SJCRH30 (cell line): ENCODE measurements at regions not wholly inside any gene's neighbourhood (a gene's known extent, or its start where the extent isn't known, plus 50 kb on each side); places are given as distances from the start of the nearest gene placed in this dataset.

ENCODE experiments used
- DNase-seq, 2 experiments: peaks; one replicate each; pipeline ENCODE4 v3.0.0-alpha.2; 2015 to 2020
- H3K27ac ChIP-seq: fragments of 250-450 bp; sonication (Bioruptor Pico); 2 replicates; pipeline ENCODE4 v1.5.1; 2020; ENCODE audit warnings: mild to moderate bottlenecking, moderate library complexity
- H3K27me3 ChIP-seq: fragments of 250-450 bp; sonication (Bioruptor Pico); 2 replicates; pipeline ENCODE4 v1.5.1; 2020; ENCODE audit warnings: mild to moderate bottlenecking, moderate library complexity
- H3K36me3 ChIP-seq: fragments of 250-450 bp; sonication (Bioruptor Pico); 2 replicates; pipeline ENCODE4 v1.5.1; 2020; ENCODE audit warnings: mild to moderate bottlenecking, moderate library complexity
- H3K4me1 ChIP-seq: fragments of 250-450 bp; sonication (Bioruptor Pico); 2 replicates; pipeline ENCODE4 v1.5.1; 2020; ENCODE audit warnings: mild to moderate bottlenecking, moderate library complexity
- H3K4me3 ChIP-seq: fragments of 250-450 bp; sonication (Bioruptor Pico); 2 replicates; pipeline ENCODE4 v1.5.1; 2020; ENCODE audit warnings: mild to moderate bottlenecking, moderate library complexity
- H3K9me3 ChIP-seq: fragments of 250-450 bp; sonication (Bioruptor Pico); replicated peaks from 2 replicates; pipeline ENCODE4 v1.5.1; 2020; ENCODE audit warnings: mild to moderate bottlenecking, moderate library complexity

DNA sequence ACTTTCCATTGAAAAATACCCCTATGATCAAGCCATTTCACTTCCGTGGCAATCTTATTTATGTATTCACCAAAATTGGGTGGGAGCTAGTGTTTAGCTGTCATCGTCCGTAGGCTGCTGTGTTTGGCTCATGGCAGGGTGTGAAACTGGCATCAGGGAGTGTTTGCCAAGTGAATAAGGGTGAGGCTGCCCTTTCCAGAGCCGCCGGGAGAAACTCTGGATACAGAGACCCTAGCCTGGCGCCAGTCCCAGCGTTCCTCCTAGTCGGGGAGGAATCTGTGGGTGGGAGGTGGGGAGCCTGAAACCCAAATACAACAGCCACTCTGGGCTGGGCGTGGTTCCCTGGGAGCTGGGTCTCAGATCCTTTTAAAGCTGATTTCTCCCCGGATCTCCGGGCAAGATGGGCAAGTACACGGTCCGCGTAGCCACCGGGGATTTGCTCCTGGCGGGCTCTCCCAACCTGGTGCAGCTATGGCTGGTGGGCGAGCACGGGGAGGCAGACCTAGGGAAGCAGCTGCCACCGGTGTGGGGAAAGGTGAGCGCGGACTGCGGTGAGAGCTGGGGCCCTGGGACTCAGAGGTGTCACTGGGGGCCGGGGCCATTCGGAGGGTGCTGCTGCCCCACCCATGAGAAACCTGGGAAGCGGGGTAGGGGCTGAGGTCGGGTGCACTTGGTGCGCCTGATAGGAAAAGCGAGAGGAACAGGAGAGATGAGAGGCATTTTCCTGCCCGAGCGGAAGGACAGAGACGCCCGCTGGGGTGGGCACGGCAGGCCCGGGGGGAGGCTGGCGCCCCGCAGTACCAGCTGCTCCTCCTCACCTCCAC is 62.1 kb upstream of the TEKT1 start:
- H3K36me3 ChIP-seq = no peaks in the 10 kb centered on the region
- no peak for DNase-seq
- H3K27me3 ChIP-seq = no peaks in the 10 kb centered on the region
- H3K9me3 ChIP-seq = no peaks in the 10 kb centered on the region
- H3K4me3 ChIP-seq = no peak overlapping the region
- H3K27ac ChIP-seq = no peak overlapping the region
- H3K4me1 ChIP-seq = no peaks in the 10 kb centered on the region

DNA sequence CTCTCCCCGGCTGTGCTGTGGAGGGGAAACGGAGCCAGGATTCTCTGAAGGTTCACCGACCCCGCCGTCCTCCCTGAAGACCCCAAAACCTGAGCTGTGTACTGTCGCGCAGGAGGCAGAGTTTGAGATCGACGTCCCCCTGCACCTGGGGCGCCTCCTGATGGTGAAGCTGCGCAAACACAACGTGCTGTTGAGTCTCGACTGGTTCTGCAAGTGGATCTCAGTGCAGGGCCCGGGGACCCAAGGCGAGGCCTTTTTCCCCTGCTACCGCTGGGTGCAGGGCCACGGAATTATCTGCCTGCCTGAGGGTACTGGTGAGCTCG is 62.6 kb upstream of the TEKT1 start:
- DNase-seq = no peak
- H3K27ac ChIP-seq = no peak overlapping the region
- no peak overlapping the region for H3K4me3 ChIP-seq
- no peaks in the 10 kb centered on the region for H3K36me3 ChIP-seq
- no peaks in the 10 kb centered on the region for H3K4me1 ChIP-seq
- H3K27me3 ChIP-seq = no peaks in the 10 kb centered on the region
- H3K9me3 ChIP-seq = no peaks in the 10 kb centered on the region

DNA sequence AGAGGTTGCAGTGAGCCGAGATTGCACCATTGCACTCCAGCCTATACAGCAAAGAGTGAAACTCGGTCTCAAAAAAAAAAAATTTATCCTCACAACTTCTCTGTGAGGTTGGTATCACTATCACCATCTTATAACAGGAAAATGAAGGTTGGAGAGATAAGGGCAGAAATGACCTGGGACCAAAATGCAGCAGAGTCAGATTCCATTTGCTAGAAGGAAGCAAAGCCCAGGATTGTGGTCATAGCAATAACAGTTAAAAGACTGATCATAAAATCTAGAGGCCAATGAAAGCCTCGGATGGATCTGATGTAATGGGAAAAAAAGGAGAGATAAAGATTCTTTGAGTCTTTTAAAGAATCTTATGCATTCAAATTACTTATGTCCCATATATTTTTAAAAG is 69.6 kb upstream of the TEKT1 start:
- no peak for DNase-seq
- Histone ChIP-seq H3K4me3 (no peak overlapping the region), H3K36me3 (no peaks in the 10 kb centered on the region), H3K4me1 (no peaks in the 10 kb centered on the region), H3K27ac (no peak overlapping the region), H3K27me3 (no peaks in the 10 kb centered on the region), H3K9me3 (no peaks in the 10 kb centered on the region)

DNA sequence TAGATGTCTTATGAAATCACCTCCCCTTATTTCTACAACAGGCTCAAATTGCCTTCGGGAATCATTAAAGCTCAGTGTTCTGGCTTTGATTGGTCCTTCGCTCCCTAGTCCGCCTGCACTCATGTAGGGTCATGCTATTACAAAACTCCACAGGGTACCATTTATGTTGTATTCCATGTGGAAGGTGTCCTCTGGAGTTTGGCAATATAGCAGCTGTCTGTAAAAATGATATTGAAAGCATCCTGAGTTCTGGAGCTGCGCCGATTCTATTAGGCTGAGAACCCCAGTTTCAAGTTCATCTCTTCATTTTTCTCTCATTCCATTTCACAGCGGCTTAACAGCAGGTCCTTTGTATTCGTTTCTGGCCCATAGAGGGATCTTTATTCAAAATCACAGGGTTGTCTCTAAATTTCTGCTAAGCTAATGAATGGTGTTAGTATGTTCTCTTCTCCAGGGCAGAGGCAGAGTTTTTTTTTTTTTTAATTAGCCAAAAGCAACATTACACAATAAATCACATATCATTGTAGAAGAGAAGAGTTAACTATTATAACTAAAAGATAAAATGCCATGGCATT is 71.9 kb upstream of the TEKT1 start:
- no peak for DNase-seq
- no peak overlapping the region for H3K27ac ChIP-seq
- H3K27me3 ChIP-seq = no peaks in the 10 kb centered on the region
- no peak overlapping the region for H3K4me3 ChIP-seq
- no peaks in the 10 kb centered on the region for H3K9me3 ChIP-seq
- no peaks in the 10 kb centered on the region for H3K36me3 ChIP-seq
- no peaks in the 10 kb centered on the region for H3K4me1 ChIP-seq

DNA sequence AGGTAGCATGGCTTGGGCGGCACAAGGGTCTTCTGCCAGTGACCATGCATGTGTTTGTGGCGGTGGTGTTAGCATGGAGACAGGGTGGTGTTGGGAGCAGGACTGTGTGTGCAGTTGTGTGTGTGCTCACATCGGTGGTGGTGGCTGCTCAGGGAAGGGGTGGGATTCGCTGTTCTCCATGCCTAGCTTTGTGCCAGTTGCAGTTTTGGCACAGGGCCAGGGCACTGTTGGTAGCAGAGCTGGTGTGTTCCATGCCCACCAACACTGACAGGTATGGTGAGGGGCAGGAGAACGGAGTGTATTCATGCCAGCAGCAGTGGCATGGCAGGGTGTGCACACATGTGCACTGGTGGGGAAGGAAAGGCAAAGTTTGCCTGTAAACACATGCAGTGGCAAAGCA is 77.3 kb upstream of the TEKT1 start:
- H3K27ac ChIP-seq = no peak overlapping the region
- H3K4me1 ChIP-seq = no peaks in the 10 kb centered on the region
- H3K4me3 ChIP-seq = no peak overlapping the region
- H3K9me3 ChIP-seq = no peaks in the 10 kb centered on the region
- no peaks in the 10 kb centered on the region for H3K27me3 ChIP-seq
- H3K36me3 ChIP-seq = no peaks in the 10 kb centered on the region
- DNase-seq = no peak

DNA sequence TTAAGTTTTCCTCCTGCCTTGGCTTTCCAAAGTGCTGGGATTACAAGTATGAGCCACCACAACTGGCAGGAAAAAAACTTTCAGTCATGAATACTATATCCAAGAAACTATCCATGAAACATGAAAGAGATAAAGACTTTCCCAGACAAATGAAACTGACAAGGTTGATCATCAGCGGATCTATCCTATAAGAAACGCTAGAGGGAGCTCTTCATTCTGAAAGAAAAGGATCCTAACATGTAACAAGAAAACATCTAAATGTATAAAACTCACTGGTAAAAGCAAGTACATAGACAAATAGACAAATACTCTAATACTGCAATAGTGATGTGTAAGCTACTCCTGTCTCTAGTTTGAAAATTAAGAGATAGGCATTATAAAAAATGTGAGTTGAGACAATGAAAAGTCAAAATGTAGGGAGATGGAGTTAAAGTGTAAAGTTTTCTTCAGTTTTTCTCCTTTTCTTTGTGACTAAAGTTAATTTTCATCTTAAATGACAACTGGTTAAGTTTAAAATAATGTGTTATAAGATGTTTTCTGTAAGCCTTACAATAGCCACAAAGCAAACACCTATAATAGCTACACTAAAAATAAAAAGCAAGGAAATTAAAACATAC is 79.6 kb upstream of the TEKT1 start:
- DNase-seq = peak in 1 of 2 experiments; percentile 40
- H3K4me1 ChIP-seq = no peaks in the 10 kb centered on the region
- no peaks in the 10 kb centered on the region for H3K36me3 ChIP-seq
- H3K27ac ChIP-seq = no peak overlapping the region
- no peaks in the 10 kb centered on the region for H3K9me3 ChIP-seq
- no peak overlapping the region for H3K4me3 ChIP-seq
- no peaks in the 10 kb centered on the region for H3K27me3 ChIP-seq

DNA sequence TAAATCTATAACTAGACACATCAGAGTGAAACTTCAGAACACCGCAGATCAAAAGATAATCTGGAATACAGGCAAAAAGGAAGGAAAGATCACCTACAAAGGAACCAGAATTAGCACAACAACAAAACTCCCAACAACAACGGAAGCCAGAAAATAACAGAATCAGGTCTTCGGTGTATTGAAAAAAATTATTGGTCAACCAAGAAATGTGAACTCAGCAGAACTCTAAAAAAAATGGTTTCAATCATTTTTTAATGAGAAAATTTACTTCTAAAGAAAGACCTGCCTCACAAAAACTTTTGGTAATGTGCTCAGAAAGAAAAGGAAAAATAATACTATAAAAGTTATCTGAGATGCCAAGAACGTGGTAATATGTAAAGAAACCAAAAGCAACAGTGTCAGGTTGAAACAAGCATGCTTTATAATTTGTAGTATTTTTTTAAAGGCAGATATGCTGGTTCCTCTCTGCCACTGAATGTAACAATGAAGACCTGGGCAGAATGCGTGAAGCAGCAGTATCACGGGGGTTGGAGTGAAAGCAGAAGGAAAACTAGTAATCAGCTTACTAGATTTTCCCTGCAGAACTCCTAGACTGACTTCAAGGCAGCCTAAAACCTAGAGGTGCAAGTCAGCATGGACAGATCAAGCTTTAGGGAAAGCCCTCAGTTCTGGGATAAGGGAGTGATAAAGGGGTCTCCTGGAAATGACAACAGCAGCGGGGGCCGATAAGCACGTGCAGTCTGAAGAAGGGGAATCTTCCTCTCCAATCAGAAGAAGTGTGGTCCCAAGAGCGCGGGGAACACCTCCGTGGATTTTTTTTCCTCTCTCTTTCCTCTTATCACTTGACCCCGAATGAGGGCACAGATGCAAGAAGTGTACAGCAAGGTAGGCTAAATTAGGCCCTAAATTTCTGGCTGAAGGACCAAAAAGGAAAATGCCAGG is 80.9 kb upstream of the TEKT1 start:
- no peaks in the 10 kb centered on the region for H3K9me3 ChIP-seq
- no peaks in the 10 kb centered on the region for H3K4me1 ChIP-seq
- H3K27me3 ChIP-seq = no peaks in the 10 kb centered on the region
- H3K27ac ChIP-seq = no peak overlapping the region
- no peak overlapping the region for H3K4me3 ChIP-seq
- DNase-seq = no peak
- H3K36me3 ChIP-seq = no peaks in the 10 kb centered on the region

DNA sequence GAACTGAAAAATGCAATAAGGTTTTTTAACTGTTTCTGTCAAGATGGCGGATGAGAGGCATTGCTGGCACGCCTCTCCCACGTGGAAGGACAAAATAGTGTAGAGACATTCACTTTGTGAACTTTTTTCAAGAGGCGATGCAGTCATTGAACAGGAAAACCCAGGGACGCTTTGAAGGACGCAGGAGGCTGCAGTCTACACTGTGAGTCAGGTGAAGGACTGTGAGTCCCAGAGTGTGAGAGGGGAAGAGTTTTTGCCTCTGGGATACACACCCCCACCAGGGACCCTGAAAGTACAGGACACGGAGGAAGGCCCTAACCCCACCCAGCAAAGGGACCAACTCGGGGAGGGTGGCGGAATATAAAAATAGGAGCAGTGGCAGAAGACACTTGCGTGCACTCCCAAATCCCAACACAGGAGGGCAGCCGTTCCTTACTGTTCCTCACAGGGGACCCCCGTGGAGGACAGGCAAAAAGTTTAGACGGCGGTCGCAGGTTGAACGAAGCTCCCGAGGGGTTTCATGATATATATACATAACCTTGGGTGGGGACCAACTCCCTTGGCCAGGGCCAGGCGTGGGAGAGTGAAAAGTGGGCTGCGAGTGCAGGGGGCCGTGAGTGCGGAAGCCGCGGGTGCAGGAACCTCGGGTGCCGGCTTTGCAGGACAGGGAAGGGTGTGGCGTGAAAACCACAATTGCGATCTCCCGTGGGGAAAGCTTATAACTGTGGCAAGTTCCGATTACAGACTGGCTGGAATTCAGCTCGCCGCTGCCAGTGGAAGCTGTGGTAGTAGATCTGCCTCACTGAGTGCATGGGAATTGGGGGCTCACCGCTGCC is 82.0 kb upstream of the ALOX12 start:
- Histone ChIP-seq H3K4me3 (no peak overlapping the region), H3K36me3 (no peaks in the 10 kb centered on the region), H3K27me3 (no peaks in the 10 kb centered on the region), H3K4me1 (no peaks in the 10 kb centered on the region), H3K9me3 (no peaks in the 10 kb centered on the region), H3K27ac (no peak overlapping the region)
- peak; percentile 64 to 76 for DNase-seq

DNA sequence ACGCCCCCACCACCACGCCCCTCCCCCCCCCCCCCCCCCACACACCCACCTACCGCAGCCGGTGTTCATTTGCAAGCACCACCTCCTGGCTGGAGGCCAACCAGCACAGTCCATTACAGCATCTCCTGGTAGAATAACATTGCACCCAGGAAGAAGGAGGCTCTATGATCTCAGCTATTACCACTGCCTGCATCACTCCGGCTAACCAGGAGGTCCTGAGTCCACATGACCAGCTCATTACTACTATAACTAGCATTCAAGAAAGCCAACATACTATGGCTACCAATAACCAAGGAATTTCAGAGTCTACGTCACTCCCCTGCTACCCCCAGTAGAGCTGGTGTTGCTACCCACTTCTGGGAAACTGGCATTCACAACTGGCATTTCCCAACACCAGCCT is 81.1 kb upstream of the ALOX12 start:
- H3K9me3 ChIP-seq = no peaks in the 10 kb centered on the region
- H3K27ac ChIP-seq = no peak overlapping the region
- peak in 1 of 2 experiments; percentile 6 for DNase-seq
- H3K4me3 ChIP-seq = no peak overlapping the region
- no peaks in the 10 kb centered on the region for H3K27me3 ChIP-seq
- H3K4me1 ChIP-seq = no peaks in the 10 kb centered on the region
- H3K36me3 ChIP-seq = no peaks in the 10 kb centered on the region

DNA sequence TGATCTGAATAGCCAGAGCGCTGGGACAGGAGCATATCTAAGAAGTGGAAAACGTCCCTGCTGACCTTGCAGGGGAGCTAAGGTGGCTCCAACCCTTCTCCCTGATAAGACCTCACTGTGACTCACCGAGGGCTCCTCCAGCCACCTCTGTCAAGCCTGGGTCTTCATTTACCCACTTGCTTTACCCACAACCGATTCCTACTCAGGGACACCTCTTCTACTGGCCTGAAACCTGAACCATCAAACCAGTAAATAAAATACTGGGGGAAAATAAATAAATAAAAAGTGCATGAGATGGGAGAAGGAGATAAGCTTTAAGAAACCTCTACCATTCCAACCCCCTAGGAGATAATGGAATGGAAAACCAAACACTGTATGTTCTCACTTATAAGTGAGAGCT is 80.2 kb upstream of the ALOX12 start:
- Histone ChIP-seq H3K9me3 (no peaks in the 10 kb centered on the region), H3K27ac (no peak overlapping the region), H3K4me1 (no peaks in the 10 kb centered on the region), H3K36me3 (no peaks in the 10 kb centered on the region), H3K27me3 (no peaks in the 10 kb centered on the region), H3K4me3 (no peak overlapping the region)
- no peak for DNase-seq

DNA sequence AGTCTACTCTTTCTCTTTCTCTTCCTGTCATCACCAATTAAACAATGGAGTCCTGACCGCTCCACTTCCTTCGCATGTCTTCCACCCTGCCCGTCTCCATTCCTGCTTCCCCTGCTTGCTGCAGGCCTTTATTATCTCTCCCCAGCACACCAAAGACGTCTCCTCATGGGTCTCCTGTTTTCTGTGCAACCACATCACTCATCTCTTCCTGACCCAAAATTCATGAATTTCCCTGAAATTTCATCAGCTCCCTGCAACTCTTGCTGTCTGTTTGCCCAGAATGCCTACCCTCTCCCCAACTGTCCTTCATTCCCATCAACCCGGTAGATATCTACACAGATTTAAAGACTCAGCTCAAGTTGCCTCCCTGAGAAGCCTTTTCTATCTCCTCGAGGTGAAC is 76.7 kb upstream of the ALOX12 start:
- H3K27me3 ChIP-seq = no peaks in the 10 kb centered on the region
- no peak overlapping the region for H3K27ac ChIP-seq
- no peak for DNase-seq
- H3K36me3 ChIP-seq = no peaks in the 10 kb centered on the region
- no peak overlapping the region for H3K4me3 ChIP-seq
- no peaks in the 10 kb centered on the region for H3K4me1 ChIP-seq
- H3K9me3 ChIP-seq = no peaks in the 10 kb centered on the region

DNA sequence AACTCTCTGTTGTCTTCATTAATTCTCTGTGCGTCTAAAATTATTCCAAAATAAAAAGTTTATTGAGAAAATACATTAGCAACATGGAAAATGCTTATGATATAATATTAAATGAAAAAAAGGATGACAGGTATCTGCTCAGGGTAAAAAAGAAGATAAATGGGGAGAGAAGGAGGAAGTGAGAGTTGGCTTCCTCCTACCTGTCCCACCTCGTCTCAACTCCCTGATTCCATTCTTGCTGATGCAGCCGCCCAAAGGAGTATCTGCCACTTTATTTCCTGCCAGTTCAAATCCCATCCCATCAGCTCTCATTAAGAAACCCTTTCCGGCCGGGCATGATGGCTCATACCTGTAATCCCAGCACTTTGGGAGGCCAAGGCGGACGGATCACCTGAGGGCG is 72.5 kb upstream of the ALOX12 start:
- Histone ChIP-seq H3K36me3 (no peaks in the 10 kb centered on the region), H3K9me3 (no peaks in the 10 kb centered on the region), H3K4me3 (no peak overlapping the region), H3K4me1 (no peaks in the 10 kb centered on the region), H3K27me3 (no peaks in the 10 kb centered on the region), H3K27ac (no peak overlapping the region)
- no peak for DNase-seq

DNA sequence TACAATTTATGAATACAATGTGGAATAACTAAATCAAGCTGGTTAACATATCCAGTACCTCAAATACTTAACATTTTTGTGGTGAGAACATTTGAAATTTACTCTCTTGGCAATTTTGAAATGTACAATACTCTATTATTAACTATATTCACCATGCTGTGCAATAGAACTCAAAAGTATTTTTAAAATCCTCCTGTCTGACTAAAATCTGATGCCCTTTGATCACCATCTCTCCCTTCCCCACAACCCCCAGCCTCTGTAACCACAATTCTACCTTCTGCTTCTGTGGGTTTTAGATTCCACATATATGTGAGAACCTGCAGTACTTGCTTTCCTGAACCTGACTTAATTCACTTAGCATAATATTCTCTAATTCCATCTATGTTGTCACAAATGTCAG is 71.6 kb upstream of the ALOX12 start:
- H3K9me3 ChIP-seq = no peaks in the 10 kb centered on the region
- no peak overlapping the region for H3K4me3 ChIP-seq
- no peaks in the 10 kb centered on the region for H3K27me3 ChIP-seq
- no peak for DNase-seq
- no peaks in the 10 kb centered on the region for H3K36me3 ChIP-seq
- no peaks in the 10 kb centered on the region for H3K4me1 ChIP-seq
- H3K27ac ChIP-seq = no peak overlapping the region

DNA sequence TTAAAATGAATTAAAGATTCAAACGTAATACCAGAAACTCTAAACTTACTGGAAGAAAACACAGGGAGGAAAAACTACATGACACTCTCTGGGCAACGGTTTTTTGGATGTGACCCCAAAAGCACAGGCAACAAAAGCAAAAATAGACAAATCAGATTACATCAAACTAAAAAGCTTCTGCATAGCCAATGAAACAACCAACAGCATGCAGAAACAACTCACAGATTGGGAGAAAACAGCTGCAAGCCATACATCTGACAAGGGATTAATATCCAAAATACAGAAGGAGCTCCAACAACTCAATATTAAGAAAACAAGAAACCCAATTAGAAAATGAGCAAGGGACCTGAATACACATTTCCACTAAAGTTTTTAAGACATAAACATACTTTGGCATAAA is 69.2 kb upstream of the ALOX12 start:
- Histone ChIP-seq H3K4me1 (no peaks in the 10 kb centered on the region), H3K27me3 (no peaks in the 10 kb centered on the region), H3K9me3 (no peaks in the 10 kb centered on the region), H3K27ac (no peak overlapping the region), H3K4me3 (no peak overlapping the region), H3K36me3 (no peaks in the 10 kb centered on the region)
- no peak for DNase-seq
